PC-3 (cell line): ENCODE measurements at regions not wholly inside any gene's neighbourhood (a gene's known extent, or its start where the extent isn't known, plus 50 kb on each side); places are given as distances from the start of the nearest gene placed in this dataset.

ENCODE experiments used
- ATAC-seq: fragments of 200-7000 bp; cut with Tn5 transposase; 2 replicates; pipeline ENCODE4 v1.9.1; 2020; ENCODE audit warnings: mild to moderate bottlenecking, moderate library complexity
- BruUV-seq: library from RNA; stranded (reverse); fragments of 400-500 nt; replicated peaks from 2 replicates; lab custom pipeline; 2021; lab: Mats Ljungman, UMichigan
- CTCF ChIA-PET: fragments of 300-600 bp; sonication (Branson Sonifier 250); formaldehyde crosslinking; loops from one replicate; lab custom pipeline; 2022; ENCODE audit warnings: antibody characterized with exemption; lab: Charles Lee
- POLR2A ChIA-PET: fragments of 300-600 bp; sonication (Branson Sonifier 250); formaldehyde crosslinking; loops from one replicate; lab custom pipeline; 2022; ENCODE audit warnings: antibody characterized with exemption; ENCODE audit not compliant: unreplicated experiment; lab: Charles Lee
- DNase-seq: peaks from one replicate; pipeline ENCODE4 v3.0.0-alpha.2; 2015
- H2AFZ ChIP-seq: fragments of 300-600 bp; sonication (generic); 2 replicates; pipeline ENCODE4 v1.6.0; 2016; ENCODE audit warnings: antibody characterized with exemption, low read length
- H3F3A ChIP-seq: fragments of 300-600 bp; sonication (generic); one replicate; pipeline ENCODE4 v1.6.0; 2017; ENCODE audit warnings: antibody characterized with exemption, low read length, control low read depth, mild to moderate bottlenecking; ENCODE audit not compliant: unreplicated experiment
- H3K27ac ChIP-seq: fragments of 300-600 bp; sonication (generic); 2 replicates; pipeline ENCODE4 v1.5.1; 2016; ENCODE audit warnings: mild to moderate bottlenecking, low read length
- H3K27me3 ChIP-seq: fragments of 300-600 bp; sonication (generic); 2 replicates; pipeline ENCODE4 v1.6.1; 2016; ENCODE audit warnings: low read length, mixed read lengths
- H3K36me3 ChIP-seq: fragments of 300-600 bp; sonication (generic); 2 replicates; pipeline ENCODE4 v1.6.1; 2016; ENCODE audit warnings: low read depth, mixed run types, low read length, mixed read lengths
- H3K4me1 ChIP-seq: fragments of 300-600 bp; sonication (generic); 2 replicates; pipeline ENCODE4 v1.5.1; 2016; ENCODE audit warnings: low read length; ENCODE audit not compliant: insufficient read depth
- H3K4me2 ChIP-seq: fragments of 300-600 bp; sonication (generic); 2 replicates; pipeline ENCODE4 v1.6.0; 2016; ENCODE audit warnings: low read length
- H3K4me3 ChIP-seq: fragments of 300-600 bp; sonication (generic); 2 replicates; pipeline ENCODE4 v1.5.1; 2016; ENCODE audit warnings: mild to moderate bottlenecking, low read length, mixed read lengths
- H3K79me2 ChIP-seq: fragments of 300-600 bp; sonication (generic); 2 replicates; pipeline ENCODE4 v1.6.1; 2017; ENCODE audit warnings: low read length, mixed read lengths
- H3K9ac ChIP-seq: fragments of 300-600 bp; sonication (generic); 2 replicates; pipeline ENCODE4 v1.6.0; 2016; ENCODE audit warnings: mild to moderate bottlenecking, low read length
- H3K9me2 ChIP-seq: fragments of 300-600 bp; sonication (generic); replicated peaks from 2 replicates; pipeline ENCODE4 v1.6.1; 2016; ENCODE audit warnings: mixed run types, low read length, mixed read lengths
- H3K9me3 ChIP-seq: fragments of 300-600 bp; sonication (generic); 2 replicates; pipeline ENCODE4 v1.6.1; 2016; ENCODE audit warnings: low read length, mixed read lengths
- H4K20me1 ChIP-seq: fragments of 300-600 bp; sonication (generic); 2 replicates; pipeline ENCODE4 v1.6.1; 2016; ENCODE audit warnings: low read length, mixed read lengths
- EZH2 ChIP-seq: fragments of 300-600 bp; sonication (generic); IDR thresholded peaks from one replicate; pipeline ENCODE4 v1.6.1; 2017; ENCODE audit warnings: antibody characterized with exemption, mild to moderate bottlenecking, low read length; ENCODE audit not compliant: unreplicated experiment
- EZH2phosphoT487 ChIP-seq: fragments of 300-600 bp; sonication (generic); IDR thresholded peaks from 2 replicates; pipeline ENCODE4 v1.6.1; 2018; ENCODE audit warnings: mild to moderate bottlenecking, antibody characterized with exemption, low read length, borderline replicate concordance
- intact Hi-C: fragments of 100-400 bp; cut with micrococcal nuclease; formaldehyde crosslinking; loops from 2 replicates; pipeline ENCODE4 v1.9.0; 2023
- TF ChIP-seq, protein P1 (sequence below): fragments of 300-600 bp; sonication (generic); conservative IDR thresholded peaks from 2 replicates; pipeline ENCODE4 v1.5.1; 2017; ENCODE audit warnings: antibody characterized with exemption, low read depth, mild to moderate bottlenecking, low read length

DNA sequence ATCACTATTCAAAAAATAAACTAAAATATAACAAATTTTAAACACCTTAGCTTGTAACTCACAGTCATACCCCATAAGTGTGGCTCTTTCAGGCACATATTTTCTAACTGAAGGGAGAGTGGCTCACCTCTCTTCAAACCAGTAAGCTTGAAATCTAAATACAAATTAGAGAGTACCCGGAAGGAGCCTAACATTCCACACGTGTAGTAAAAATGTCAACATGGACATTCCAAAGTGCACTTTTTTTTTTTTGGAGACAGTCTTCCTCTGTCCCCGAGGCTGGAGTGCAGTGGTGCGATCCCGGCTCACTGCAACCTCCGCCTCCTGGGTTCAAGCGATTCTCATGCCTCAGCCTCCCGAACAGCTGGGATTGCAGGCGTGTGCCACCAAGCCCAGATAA is 275.6 kb upstream of the ADGRL2 start:
- Histone ChIP-seq H2AFZ (no peak overlapping the region), H3K27ac (no peak overlapping the region), H3K27me3 (peaks cover 31% of the 10 kb centered on the region), H3K9ac (no peak overlapping the region), H3K9me3 (no peaks in the 10 kb centered on the region), H3K9me2 (no peaks in the 10 kb centered on the region), H3K4me3 (no peak overlapping the region), H3F3A (no peaks in the 10 kb centered on the region), H3K4me1 (no peaks in the 10 kb centered on the region), H3K36me3 (no peaks in the 10 kb centered on the region), H4K20me1 (no peaks in the 10 kb centered on the region), H3K79me2 (no peaks in the 10 kb centered on the region), H3K4me2 (no peak overlapping the region)
- ChIA-PET CTCF (no interaction called here), POLR2A (no interaction called here)
- intact Hi-C loops, result no loop called here
- DNase-seq (no peak), ATAC-seq (no peak)
- TF ChIP-seq EZH2phosphoT487, result no peak
- TF ChIP-seq EZH2, result no peak
- TF ChIP-seq, protein P1, sequence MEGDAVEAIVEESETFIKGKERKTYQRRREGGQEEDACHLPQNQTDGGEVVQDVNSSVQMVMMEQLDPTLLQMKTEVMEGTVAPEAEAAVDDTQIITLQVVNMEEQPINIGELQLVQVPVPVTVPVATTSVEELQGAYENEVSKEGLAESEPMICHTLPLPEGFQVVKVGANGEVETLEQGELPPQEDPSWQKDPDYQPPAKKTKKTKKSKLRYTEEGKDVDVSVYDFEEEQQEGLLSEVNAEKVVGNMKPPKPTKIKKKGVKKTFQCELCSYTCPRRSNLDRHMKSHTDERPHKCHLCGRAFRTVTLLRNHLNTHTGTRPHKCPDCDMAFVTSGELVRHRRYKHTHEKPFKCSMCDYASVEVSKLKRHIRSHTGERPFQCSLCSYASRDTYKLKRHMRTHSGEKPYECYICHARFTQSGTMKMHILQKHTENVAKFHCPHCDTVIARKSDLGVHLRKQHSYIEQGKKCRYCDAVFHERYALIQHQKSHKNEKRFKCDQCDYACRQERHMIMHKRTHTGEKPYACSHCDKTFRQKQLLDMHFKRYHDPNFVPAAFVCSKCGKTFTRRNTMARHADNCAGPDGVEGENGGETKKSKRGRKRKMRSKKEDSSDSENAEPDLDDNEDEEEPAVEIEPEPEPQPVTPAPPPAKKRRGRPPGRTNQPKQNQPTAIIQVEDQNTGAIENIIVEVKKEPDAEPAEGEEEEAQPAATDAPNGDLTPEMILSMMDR, result no peak
- no TSS peak for BruUV-seq

DNA sequence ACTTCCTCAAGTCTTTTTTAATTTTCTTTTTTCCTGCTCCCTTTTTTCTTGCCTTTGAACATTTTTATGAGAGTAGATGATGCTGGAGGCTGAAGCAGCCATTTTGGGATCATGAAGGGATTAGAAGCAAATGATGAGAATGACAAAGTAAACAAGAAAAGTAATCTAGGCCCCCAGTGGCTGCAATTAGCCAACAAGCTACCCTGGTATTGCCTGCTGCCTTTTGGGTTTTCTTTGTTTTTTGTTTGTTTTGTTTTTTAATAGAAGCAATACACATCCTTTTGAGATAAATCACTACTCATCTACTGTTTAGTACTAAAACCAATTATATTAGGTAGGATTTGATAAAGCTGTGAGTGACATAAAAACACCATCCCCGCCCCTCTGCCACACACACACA is 280.7 kb upstream of the ADGRL2 start:
- Histone ChIP-seq H3K27me3 (peaks cover 52% of the 10 kb centered on the region), H3K27ac (no peak overlapping the region), H3K79me2 (no peaks in the 10 kb centered on the region), H3K4me3 (no peak overlapping the region), H4K20me1 (no peaks in the 10 kb centered on the region), H3K9me2 (no peaks in the 10 kb centered on the region), H2AFZ (no peak overlapping the region), H3K4me2 (no peak overlapping the region), H3K36me3 (no peaks in the 10 kb centered on the region), H3K9ac (no peak overlapping the region), H3K4me1 (no peaks in the 10 kb centered on the region), H3F3A (no peaks in the 10 kb centered on the region), H3K9me3 (no peaks in the 10 kb centered on the region)
- DNase-seq, result no peak
- no peak for ATAC-seq
- no TSS peak for BruUV-seq
- TF ChIP-seq, protein P1, result no peak
- TF ChIP-seq EZH2, result no peak
- no peak for TF ChIP-seq EZH2phosphoT487
- POLR2A ChIA-PET, result no interaction called here
- intact Hi-C loops, result no loop called here
- CTCF ChIA-PET, result no interaction called here

DNA sequence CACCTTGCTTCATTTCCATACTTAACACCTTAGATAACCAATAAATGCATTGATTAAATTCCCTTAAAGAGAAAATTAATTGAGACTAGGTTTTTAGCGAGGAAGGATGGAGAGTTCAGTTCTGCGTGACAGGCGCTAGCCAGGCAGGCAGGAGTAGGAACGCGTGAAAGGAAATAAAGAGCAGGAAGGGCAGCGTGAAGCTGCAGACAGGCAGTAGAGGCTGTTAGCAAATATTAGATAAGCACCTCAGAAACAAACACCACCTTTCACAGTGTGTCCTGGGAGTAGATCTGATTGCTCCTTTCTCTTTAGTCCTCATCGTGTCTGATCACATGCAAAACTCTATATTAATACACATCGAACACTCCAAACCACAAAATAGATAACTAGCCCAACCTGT is 282.7 kb upstream of the ADGRL2 start:
- no peaks in the 10 kb centered on the region for H4K20me1 ChIP-seq
- no peak overlapping the region for H2AFZ ChIP-seq
- no peaks in the 10 kb centered on the region for H3K79me2 ChIP-seq
- no peak for DNase-seq
- H3K9me3 ChIP-seq, result no peaks in the 10 kb centered on the region
- H3K27ac ChIP-seq, result no peak overlapping the region
- H3F3A ChIP-seq, result no peaks in the 10 kb centered on the region
- no peak overlapping the region for H3K4me3 ChIP-seq
- intact Hi-C loops, result no loop called here
- CTCF ChIA-PET, result no interaction called here
- no peak overlapping the region for H3K4me2 ChIP-seq
- no peak overlapping the region for H3K9ac ChIP-seq
- H3K9me2 ChIP-seq, result no peaks in the 10 kb centered on the region
- TF ChIP-seq, protein P1, result no peak
- TF ChIP-seq EZH2phosphoT487 (no peak), EZH2 (no peak)
- H3K27me3 ChIP-seq, result peaks cover 72% of the 10 kb centered on the region
- H3K36me3 ChIP-seq, result no peaks in the 10 kb centered on the region
- BruUV-seq, result no TSS peak
- H3K4me1 ChIP-seq, result no peaks in the 10 kb centered on the region
- POLR2A ChIA-PET, result no interaction called here
- no peak for ATAC-seq
